Thymus (tissue), 11 donors: ENCODE measurements at regions not wholly inside any gene's neighbourhood (a gene's known extent, or its start where the extent isn't known, plus 50 kb on each side); places are given as distances from the start of the nearest gene placed in this dataset.
"Not testable (repeated sequence)": the region's sequence is repeated elsewhere in the genome, so short reads cannot be mapped to it uniquely, and the experiment has no call there.

Experiments used
- DNase-seq, 9 donors: peaks; one replicate each; pipeline ENCODE4 v3.0.0-alpha.2; 2013; ENCODE audit warnings: low spot score in 9 of 9, low read depth in 6 of 9, missing footprints in 1 of 9
- H3K27ac ChIP-seq, 2 donors: one replicate each; pipeline ENCODE4 v1.5.1; 2013; ENCODE audit warnings: control low read depth in 1 of 2, low read depth in 1 of 2, low read length in 1 of 2, mild to moderate bottlenecking in 1 of 2, moderate library complexity in 1 of 2
- H3K27me3 ChIP-seq, 2 donors: one replicate each; pipeline ENCODE4 v1.5.1; 2013; ENCODE audit warnings: low read length in 1 of 2; ENCODE audit not compliant: control insufficient read depth in 2 of 2, insufficient read depth in 1 of 2
- H3K36me3 ChIP-seq, 2 donors: one replicate each; pipeline ENCODE4 v1.5.1; 2013; ENCODE audit warnings: low read length in 1 of 2, mild to moderate bottlenecking in 1 of 2, moderate library complexity in 1 of 2; ENCODE audit not compliant: control insufficient read depth in 2 of 2, insufficient read depth in 2 of 2
- H3K4me1 ChIP-seq, 2 donors: one replicate each; pipeline ENCODE4 v1.5.1; 2013; ENCODE audit warnings: low read length in 2 of 2; ENCODE audit not compliant: control insufficient read depth in 2 of 2, insufficient read depth in 2 of 2
- H3K4me3 ChIP-seq, 2 donors: one replicate each; pipeline ENCODE4 v1.5.1; 2013; ENCODE audit warnings: low read length in 2 of 2, control low read depth in 1 of 2, mild to moderate bottlenecking in 1 of 2
- H3K9me3 ChIP-seq, 2 donors: one replicate each; pipeline ENCODE4 v1.5.1; 2013; ENCODE audit warnings: low read length in 1 of 2, mild to moderate bottlenecking in 1 of 2; ENCODE audit not compliant: control insufficient read depth in 2 of 2, insufficient read depth in 1 of 2
- WGBS: extraction: QIAGEN DNeasy Blood & Tissue Kit; methylation state at CpG from one replicate; pipeline ENCODE4 v1.1.7; 2013; 5-methylcytosine and 5-hydroxymethylcytosine counted together
- donor health status: healthy.

GRCh38 chr2:230593765-230594164, 118.9 kb upstream of the CAB39 start:
- Histone ChIP-seq H3K27me3 (no peaks in the 10 kb centered on the region), H3K4me3 (no peak overlapping the region), H3K9me3 (no peaks in the 10 kb centered on the region), H3K4me1 (peaks cover 0 to 10% of the 10 kb centered on the region in 2 donors), H3K36me3 (no peaks in the 10 kb centered on the region), H3K27ac (no peak overlapping the region)
- no peak for DNase-seq
- WGBS = 96% methylated on average over 9 of the region's 9 CpGs

DNA sequence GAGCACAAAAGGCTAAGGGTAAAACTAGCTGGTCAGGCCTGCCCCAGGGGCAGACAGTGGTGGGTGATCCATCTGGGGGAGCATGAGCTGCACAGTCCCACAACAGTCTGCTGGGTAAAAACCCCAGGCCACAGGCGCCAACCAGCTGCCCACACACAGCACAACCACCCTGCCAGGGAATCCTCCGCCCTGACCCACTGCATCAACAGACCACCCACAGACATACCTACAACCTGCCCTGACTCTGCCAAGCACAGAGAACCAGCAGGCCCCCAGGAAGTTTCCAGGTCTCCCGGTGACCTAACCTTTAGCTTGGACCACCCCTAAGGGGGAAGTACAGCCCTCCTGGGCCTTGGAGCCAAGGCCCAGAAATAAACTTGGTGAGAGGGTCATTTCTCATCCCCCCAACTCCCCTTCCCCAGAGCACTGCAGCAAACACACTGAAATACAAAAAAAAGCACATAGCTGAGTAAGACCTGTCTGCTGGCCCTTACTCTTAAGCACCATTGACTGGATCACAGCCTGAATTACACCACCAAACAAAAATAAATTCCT, 118.3 kb upstream of the CAB39 start:
- Histone ChIP-seq H3K4me1 (peaks cover 0 to 10% of the 10 kb centered on the region in 2 donors), H3K36me3 (no peaks in the 10 kb centered on the region), H3K9me3 (peaks cover 0 to 2% of the 10 kb centered on the region in 2 donors), H3K4me3 (no peak overlapping the region), H3K27me3 (no peaks in the 10 kb centered on the region), H3K27ac (no peak overlapping the region)
- no peak for DNase-seq
- 97% methylated on average over 3 of the region's 3 CpGs for whole genome bisulfite sequencing

GRCh38 chr2:230599853-230600252, 112.8 kb upstream of the CAB39 start:
- no peaks in the 10 kb centered on the region for H3K27me3 ChIP-seq
- H3K4me3 ChIP-seq = no peak overlapping the region
- H3K4me1 ChIP-seq = peaks cover 14 to 37% of the 10 kb centered on the region in 2 donors
- H3K36me3 ChIP-seq = no peaks in the 10 kb centered on the region
- 78% methylated on average over 2 of the region's 2 CpGs for WGBS
- no peak for DNase-seq
- H3K9me3 ChIP-seq = peaks cover 0 to 10% of the 10 kb centered on the region in 2 donors
- H3K27ac ChIP-seq = no peak overlapping the region

DNA sequence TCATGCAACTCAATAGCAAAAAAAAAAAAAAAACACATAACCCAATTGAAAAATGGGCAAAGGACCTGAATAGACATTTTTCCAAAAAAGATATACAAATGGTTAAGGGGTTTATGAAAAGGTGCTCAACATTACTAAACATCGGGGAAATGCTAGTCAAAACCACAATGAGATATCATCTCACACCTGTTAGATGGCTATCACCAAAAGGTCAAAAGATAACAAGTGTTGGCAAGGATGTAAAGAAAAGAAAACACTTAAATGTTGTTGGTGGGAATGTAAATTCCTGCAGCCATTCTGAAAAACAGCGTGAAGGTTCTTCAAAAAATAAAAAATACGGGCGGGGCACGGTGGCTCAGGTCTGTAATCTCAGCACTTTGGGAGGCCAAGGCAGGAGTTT, 112.4 kb upstream of the CAB39 start:
- H3K4me1 ChIP-seq = peaks cover 14 to 37% of the 10 kb centered on the region in 2 donors

DNA sequence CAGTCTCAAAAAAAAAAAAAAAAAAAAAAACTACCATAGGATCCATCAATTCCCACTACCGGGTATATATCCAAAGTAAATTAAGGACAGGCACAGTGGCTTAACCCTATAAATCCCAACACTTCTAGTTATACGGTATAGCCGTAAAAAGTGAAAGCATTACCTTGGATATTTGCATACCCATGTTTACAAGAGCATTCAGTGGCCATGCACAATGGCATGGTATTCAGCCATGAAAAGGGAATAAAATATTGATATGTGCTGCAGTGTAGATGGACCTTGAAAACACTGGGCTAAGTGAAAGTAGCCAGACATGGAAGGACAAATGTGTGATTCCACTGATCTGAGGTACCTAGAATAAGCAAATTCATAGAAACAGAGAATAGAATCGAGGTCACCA, 111.8 kb upstream of the CAB39 start:
- 97% methylated on average over 4 of the region's 4 CpGs for WGBS
- Histone ChIP-seq H3K4me3 (no peak overlapping the region), H3K27ac (no peak overlapping the region), H3K4me1 (peaks cover 14 to 37% of the 10 kb centered on the region in 2 donors), H3K27me3 (no peaks in the 10 kb centered on the region), H3K9me3 (peaks cover 0 to 10% of the 10 kb centered on the region in 2 donors), H3K36me3 (no peaks in the 10 kb centered on the region)
- DNase-seq = no peak

More for the DNA sequence above, 112.4 kb upstream of the CAB39 start:
- H3K9me3 ChIP-seq = peaks cover 0 to 10% of the 10 kb centered on the region in 2 donors
- 9% methylated on average over 5 of the region's 5 CpGs for WGBS
- peak in 4 of 9 donors; percentile 31 to 63 (median 40) for DNase-seq
- no peaks in the 10 kb centered on the region for H3K27me3 ChIP-seq
- no peak overlapping the region for H3K4me3 ChIP-seq
- peak overlapping the region in 1 of 2 donors; percentile 50 for H3K27ac ChIP-seq
- no peaks in the 10 kb centered on the region for H3K36me3 ChIP-seq

DNA sequence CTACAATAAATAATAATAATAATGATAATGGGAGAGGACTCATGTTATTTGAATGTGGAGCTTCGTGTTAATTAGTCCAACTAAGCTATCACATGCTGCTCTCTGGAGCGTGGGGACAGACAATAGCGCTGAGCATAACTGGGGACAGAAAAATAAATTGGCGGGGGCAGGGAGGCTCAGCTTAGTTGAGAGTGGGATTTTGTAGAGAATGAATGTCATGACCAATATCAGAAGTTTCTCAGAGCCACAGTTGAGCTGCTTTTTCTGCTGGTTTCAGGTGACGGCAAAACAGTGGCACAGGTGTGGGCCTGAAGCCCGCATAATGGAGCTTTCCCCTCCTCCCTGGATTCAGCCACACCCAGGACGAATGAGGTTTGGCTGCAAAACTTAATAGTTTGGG, 111.1 kb upstream of the CAB39 start:
- H3K4me3 ChIP-seq = no peak overlapping the region
- H3K4me1 ChIP-seq = peaks cover 14 to 37% of the 10 kb centered on the region in 2 donors
- no peak for DNase-seq
- H3K9me3 ChIP-seq = peaks cover 0 to 10% of the 10 kb centered on the region in 2 donors
- H3K36me3 ChIP-seq = no peaks in the 10 kb centered on the region
- H3K27ac ChIP-seq = peak overlapping the region in 1 of 2 donors; percentile 70
- 84% methylated on average over 7 of the region's 7 CpGs for WGBS
- H3K27me3 ChIP-seq = no peaks in the 10 kb centered on the region

- WGBS = 6% methylated on average over 7 of the region's 7 CpGs
These were observed 109.9 kb upstream of the CAB39 start for GRCh38 chr2:230602562-230603230.

DNA sequence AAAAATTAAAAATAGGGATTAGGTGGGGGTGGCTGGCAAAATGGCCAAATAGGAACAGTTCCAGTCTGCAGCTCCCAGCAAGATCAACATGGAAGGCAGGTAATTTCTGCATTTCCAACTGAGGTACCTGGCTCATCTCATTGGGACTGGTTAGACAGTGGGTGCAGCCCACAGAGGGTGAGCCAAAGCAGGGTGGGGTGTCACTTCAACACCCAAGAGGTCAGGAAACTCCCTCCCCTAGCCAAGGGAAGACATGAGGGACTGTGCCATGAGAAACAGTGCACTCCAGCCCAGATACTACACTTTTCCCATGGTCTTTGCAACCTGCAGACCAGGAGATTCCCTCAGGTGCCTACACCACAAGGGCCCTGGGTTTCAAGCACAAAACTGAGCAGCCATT, 109.3 kb upstream of the CAB39 start:
- not testable (repeated sequence) for H3K36me3 ChIP-seq, DNase-seq, H3K27me3 ChIP-seq, H3K4me3 ChIP-seq
- Histone ChIP-seq H3K9me3 (peaks cover 0 to 10% of the 10 kb centered on the region in 2 donors), H3K4me1 (peaks cover 14 to 37% of the 10 kb centered on the region in 2 donors), H3K27ac (peak overlapping the region; percentile 85 to 97)

More at GRCh38 chr2:230602562-230603230, 109.9 kb upstream of the CAB39 start:
- Histone ChIP-seq H3K27ac (peak overlapping the region; percentile 85 to 97), H3K36me3 (no peaks in the 10 kb centered on the region), H3K4me1 (peaks cover 14 to 37% of the 10 kb centered on the region in 2 donors), H3K27me3 (no peaks in the 10 kb centered on the region), H3K4me3 (peak overlapping the region in 1 of 2 donors; percentile 12), H3K9me3 (peaks cover 0 to 10% of the 10 kb centered on the region in 2 donors)
- DNase-seq = peak; percentile 55 to 89 (median 76)

GRCh38 chr2:230604158-230604557, 108.5 kb upstream of the CAB39 start:
- not testable (repeated sequence) for H3K27me3 ChIP-seq, H3K27ac ChIP-seq, DNase-seq, H3K4me3 ChIP-seq, H3K36me3 ChIP-seq
- Histone ChIP-seq H3K9me3 (peaks cover 0 to 10% of the 10 kb centered on the region in 2 donors), H3K4me1 (peaks cover 14 to 37% of the 10 kb centered on the region in 2 donors)
- 91% methylated on average over 3 of the region's 3 CpGs for WGBS
